ENCODE measurements at regions not wholly inside any gene's neighbourhood (a gene's known extent, or its start where the extent isn't known, plus 50 kb on each side); places are given as distances from the start of the nearest gene placed in this dataset.

- no peak overlapping the region for H3K27ac ChIP-seq (ENCODE audit: low read depth, low read length)
Observed at GRCh38 chr2:58414506-58414905, 173.4 kb upstream of the FANCL start.

GRCh38 chr2:58410549-58410948 lies 169.4 kb upstream of the FANCL start:
- H4K20me1 ChIP-seq (ENCODE audit: insufficient read depth, low read length), result no peaks in the 10 kb centered on the region
- H3K27ac ChIP-seq (ENCODE audit: low read depth, low read length), result no peak overlapping the region
- H3K4me2 ChIP-seq (ENCODE audit: insufficient read depth, low read length), result no peak overlapping the region
- no peak for DNase-seq (ENCODE audit: insufficient read length, low spot score, missing footprints)
- no peaks in the 10 kb centered on the region for H3K79me2 ChIP-seq (ENCODE audit: insufficient read depth, low read length)
- H3K4me3 ChIP-seq (ENCODE audit: insufficient read depth, low read length), result no peak overlapping the region
- no peaks in the 10 kb centered on the region for H3K4me1 ChIP-seq (ENCODE audit: insufficient read depth, low read length)
- TF ChIP-seq, protein P1, sequence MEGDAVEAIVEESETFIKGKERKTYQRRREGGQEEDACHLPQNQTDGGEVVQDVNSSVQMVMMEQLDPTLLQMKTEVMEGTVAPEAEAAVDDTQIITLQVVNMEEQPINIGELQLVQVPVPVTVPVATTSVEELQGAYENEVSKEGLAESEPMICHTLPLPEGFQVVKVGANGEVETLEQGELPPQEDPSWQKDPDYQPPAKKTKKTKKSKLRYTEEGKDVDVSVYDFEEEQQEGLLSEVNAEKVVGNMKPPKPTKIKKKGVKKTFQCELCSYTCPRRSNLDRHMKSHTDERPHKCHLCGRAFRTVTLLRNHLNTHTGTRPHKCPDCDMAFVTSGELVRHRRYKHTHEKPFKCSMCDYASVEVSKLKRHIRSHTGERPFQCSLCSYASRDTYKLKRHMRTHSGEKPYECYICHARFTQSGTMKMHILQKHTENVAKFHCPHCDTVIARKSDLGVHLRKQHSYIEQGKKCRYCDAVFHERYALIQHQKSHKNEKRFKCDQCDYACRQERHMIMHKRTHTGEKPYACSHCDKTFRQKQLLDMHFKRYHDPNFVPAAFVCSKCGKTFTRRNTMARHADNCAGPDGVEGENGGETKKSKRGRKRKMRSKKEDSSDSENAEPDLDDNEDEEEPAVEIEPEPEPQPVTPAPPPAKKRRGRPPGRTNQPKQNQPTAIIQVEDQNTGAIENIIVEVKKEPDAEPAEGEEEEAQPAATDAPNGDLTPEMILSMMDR (IDR thresholded peaks at IDR 0.05; ENCODE audit: extremely low read depth, low read depth, low read length), result no peak
- no peaks in the 10 kb centered on the region for H3K36me3 ChIP-seq (ENCODE audit: insufficient read depth, low read length)
- no peaks in the 10 kb centered on the region for H3K27me3 ChIP-seq (ENCODE audit: insufficient read depth, low read length)
- H2AFZ ChIP-seq (ENCODE audit: low read length), result no peak overlapping the region
- H3K9me3 ChIP-seq (ENCODE audit: low read depth, low read length), result no peaks in the 10 kb centered on the region

More at GRCh38 chr2:58414506-58414905, 173.4 kb upstream of the FANCL start:
- no peaks in the 10 kb centered on the region for H3K4me1 ChIP-seq (ENCODE audit: insufficient read depth, low read length)
- DNase-seq (ENCODE audit: insufficient read length, low spot score, missing footprints), result no peak
- no peak overlapping the region for H3K4me2 ChIP-seq (ENCODE audit: insufficient read depth, low read length)
- no peaks in the 10 kb centered on the region for H3K36me3 ChIP-seq (ENCODE audit: insufficient read depth, low read length)
- H3K9me3 ChIP-seq (ENCODE audit: low read depth, low read length), result no peaks in the 10 kb centered on the region
- H4K20me1 ChIP-seq (ENCODE audit: insufficient read depth, low read length), result no peaks in the 10 kb centered on the region
- H3K4me3 ChIP-seq (ENCODE audit: insufficient read depth, low read length), result no peak overlapping the region
- no peak overlapping the region for H2AFZ ChIP-seq (ENCODE audit: low read length)
- no peaks in the 10 kb centered on the region for H3K27me3 ChIP-seq (ENCODE audit: insufficient read depth, low read length)
- TF ChIP-seq, protein P1 (IDR thresholded peaks at IDR 0.05; ENCODE audit: extremely low read depth, low read depth, low read length), result no peak
- H3K79me2 ChIP-seq (ENCODE audit: insufficient read depth, low read length), result no peaks in the 10 kb centered on the region

GRCh38 chr2:58407487-58407886 lies 166.4 kb upstream of the FANCL start:
- H3K4me1 ChIP-seq (ENCODE audit: insufficient read depth, low read length), result no peaks in the 10 kb centered on the region
- no peaks in the 10 kb centered on the region for H3K36me3 ChIP-seq (ENCODE audit: insufficient read depth, low read length)
- no peaks in the 10 kb centered on the region for H3K79me2 ChIP-seq (ENCODE audit: insufficient read depth, low read length)
- no peak for DNase-seq (ENCODE audit: insufficient read length, low spot score, missing footprints)
- no peaks in the 10 kb centered on the region for H3K9me3 ChIP-seq (ENCODE audit: low read depth, low read length)
- no peaks in the 10 kb centered on the region for H3K27me3 ChIP-seq (ENCODE audit: insufficient read depth, low read length)
- H3K4me2 ChIP-seq (ENCODE audit: insufficient read depth, low read length), result no peak overlapping the region
- no peak overlapping the region for H3K27ac ChIP-seq (ENCODE audit: low read depth, low read length)
- H3K4me3 ChIP-seq (ENCODE audit: insufficient read depth, low read length), result no peak overlapping the region
- TF ChIP-seq, protein P1 (IDR thresholded peaks at IDR 0.05; ENCODE audit: extremely low read depth, low read depth, low read length), result no peak
- H4K20me1 ChIP-seq (ENCODE audit: insufficient read depth, low read length), result no peaks in the 10 kb centered on the region
- H2AFZ ChIP-seq (ENCODE audit: low read length), result no peak overlapping the region

- H2AFZ ChIP-seq (ENCODE audit: low read length), result no peak overlapping the region
- no peak overlapping the region for H3K4me3 ChIP-seq (ENCODE audit: insufficient read depth, low read length)
- no peak overlapping the region for H3K4me2 ChIP-seq (ENCODE audit: insufficient read depth, low read length)
- no peaks in the 10 kb centered on the region for H3K27me3 ChIP-seq (ENCODE audit: insufficient read depth, low read length)
- no peaks in the 10 kb centered on the region for H3K79me2 ChIP-seq (ENCODE audit: insufficient read depth, low read length)
- no peak overlapping the region for H3K27ac ChIP-seq (ENCODE audit: low read depth, low read length)
- no peak for DNase-seq (ENCODE audit: insufficient read length, low spot score, missing footprints)
- TF ChIP-seq, protein P1 (IDR thresholded peaks at IDR 0.05; ENCODE audit: extremely low read depth, low read depth, low read length), result no peak
- H3K4me1 ChIP-seq (ENCODE audit: insufficient read depth, low read length), result no peaks in the 10 kb centered on the region
- H4K20me1 ChIP-seq (ENCODE audit: insufficient read depth, low read length), result no peaks in the 10 kb centered on the region
- H3K36me3 ChIP-seq (ENCODE audit: insufficient read depth, low read length), result no peaks in the 10 kb centered on the region
- H3K9me3 ChIP-seq (ENCODE audit: low read depth, low read length), result no peaks in the 10 kb centered on the region
Observed at GRCh38 chr2:58405341-58405740, 164.2 kb upstream of the FANCL start.

Data from osteoblast (primary cell).